ENCODE measurements at regions not wholly inside any gene's neighbourhood (a gene's known extent, or its start where the extent isn't known, plus 50 kb on each side); places are given as distances from the start of the nearest gene placed in this dataset.

- intact Hi-C loops (cut with micrococcal nuclease; ENCODE audit: unreplicated experiment) = no loop called here
- CTCF ChIA-PET (ENCODE audit: unreplicated experiment) = no interaction called here
- POLR2A ChIA-PET = no interaction called here
- Histone ChIP-seq H3K4me3 (ENCODE audit: low read depth, low read length, poor library complexity, severe bottlenecking) (no peak overlapping the region), H3K9me3 (ENCODE audit: low read length) (no peaks in the 10 kb centered on the region), H3K36me3 (ENCODE audit: insufficient read depth, low read length) (no peaks in the 10 kb centered on the region), H3K4me1 (ENCODE audit: insufficient read depth, low read length, poor library complexity, severe bottlenecking) (no peaks in the 10 kb centered on the region), H3K79me2 (ENCODE audit: insufficient read depth, low read depth, low read length) (no peaks in the 10 kb centered on the region), H2AFZ (ENCODE audit: low read length) (no peak overlapping the region), H4K20me1 (ENCODE audit: insufficient read depth, low read length) (no peaks in the 10 kb centered on the region), H3K27ac (ENCODE audit: low read depth, low read length, poor library complexity, severe bottlenecking) (no peak overlapping the region), H3K9me2 (ENCODE audit: insufficient read depth, low read length) (no peaks in the 10 kb centered on the region), H3K4me2 (ENCODE audit: low read length) (no peak overlapping the region)
- TF ChIP-seq CTCF (conservative IDR thresholded peaks at IDR 0.05; ENCODE audit: low read length) (no peak), EZH2phosphoT487 (IDR thresholded peaks at IDR 0.05; ENCODE audit: borderline replicate concordance, low read depth, low read length) (no peak)
- BruUV-seq (replicated peaks) = no TSS peak
- no peak for DNase-seq (ENCODE audit: low spot score)
Measured at GRCh38 chr6:120556491-120556890, 777.8 kb downstream of the TBC1D32 start.

GRCh38 chr6:120553353-120553752 is 780.9 kb downstream of the TBC1D32 start:
- intact Hi-C loops (cut with micrococcal nuclease; ENCODE audit: unreplicated experiment) = no loop called here
- no peak overlapping the region for H2AFZ ChIP-seq (ENCODE audit: low read length)
- H3K36me3 ChIP-seq (ENCODE audit: insufficient read depth, low read length) = no peaks in the 10 kb centered on the region
- H3K9me2 ChIP-seq (ENCODE audit: insufficient read depth, low read length) = no peaks in the 10 kb centered on the region
- H3K4me2 ChIP-seq (ENCODE audit: low read length) = no peak overlapping the region
- no peak for TF ChIP-seq EZH2phosphoT487 (IDR thresholded peaks at IDR 0.05; ENCODE audit: borderline replicate concordance, low read depth, low read length)
- TF ChIP-seq CTCF (conservative IDR thresholded peaks at IDR 0.05; ENCODE audit: low read length) = no peak
- no peak overlapping the region for H3K27ac ChIP-seq (ENCODE audit: low read depth, low read length, poor library complexity, severe bottlenecking)
- POLR2A ChIA-PET = no interaction called here
- BruUV-seq (replicated peaks) = no TSS peak
- DNase-seq (ENCODE audit: low spot score) = no peak
- CTCF ChIA-PET (ENCODE audit: unreplicated experiment) = no interaction called here
- no peak overlapping the region for H3K4me3 ChIP-seq (ENCODE audit: low read depth, low read length, poor library complexity, severe bottlenecking)
- H3K9me3 ChIP-seq (ENCODE audit: low read length) = no peaks in the 10 kb centered on the region
- no peaks in the 10 kb centered on the region for H3K79me2 ChIP-seq (ENCODE audit: insufficient read depth, low read depth, low read length)
- no peaks in the 10 kb centered on the region for H3K4me1 ChIP-seq (ENCODE audit: insufficient read depth, low read length, poor library complexity, severe bottlenecking)
- no peaks in the 10 kb centered on the region for H4K20me1 ChIP-seq (ENCODE audit: insufficient read depth, low read length)

- Histone ChIP-seq H3K27ac (ENCODE audit: low read depth, low read length, poor library complexity, severe bottlenecking) (no peak overlapping the region), H3K9me2 (ENCODE audit: insufficient read depth, low read length) (no peaks in the 10 kb centered on the region), H2AFZ (ENCODE audit: low read length) (no peak overlapping the region), H3K79me2 (ENCODE audit: insufficient read depth, low read depth, low read length) (no peaks in the 10 kb centered on the region), H3K4me3 (ENCODE audit: low read depth, low read length, poor library complexity, severe bottlenecking) (no peak overlapping the region), H3K4me2 (ENCODE audit: low read length) (no peak overlapping the region), H4K20me1 (ENCODE audit: insufficient read depth, low read length) (no peaks in the 10 kb centered on the region), H3K36me3 (ENCODE audit: insufficient read depth, low read length) (no peaks in the 10 kb centered on the region), H3K4me1 (ENCODE audit: insufficient read depth, low read length, poor library complexity, severe bottlenecking) (no peaks in the 10 kb centered on the region), H3K9me3 (ENCODE audit: low read length) (no peaks in the 10 kb centered on the region)
- CTCF ChIA-PET (ENCODE audit: unreplicated experiment) = no interaction called here
- BruUV-seq (replicated peaks) = no TSS peak
- intact Hi-C loops (cut with micrococcal nuclease; ENCODE audit: unreplicated experiment) = no loop called here
- POLR2A ChIA-PET = no interaction called here
- TF ChIP-seq CTCF (conservative IDR thresholded peaks at IDR 0.05; ENCODE audit: low read length) (no peak), EZH2phosphoT487 (IDR thresholded peaks at IDR 0.05; ENCODE audit: borderline replicate concordance, low read depth, low read length) (no peak)
- DNase-seq (ENCODE audit: low spot score) = no peak
Measured at GRCh38 chr6:120545353-120545752, 788.9 kb downstream of the TBC1D32 start.
